Breast epithelium (tissue), 4 donors: ENCODE measurements at regions not wholly inside any gene's neighbourhood (a gene's known extent, or its start where the extent isn't known, plus 50 kb on each side); places are given as distances from the start of the nearest gene placed in this dataset.

ENCODE experiments used
- DNase-seq, 2 donors: peaks; one replicate each; pipeline ENCODE4 v3.0.0-alpha.2; 2019; ENCODE audit warnings: low spot score in 2 of 2
- H3K27ac ChIP-seq, 2 donors: fragments of 200-600 bp; sonication (generic) in 1 of 2; one replicate each; pipeline ENCODE4 v1.5.1; 2016 to 2019; ENCODE audit warnings: mild to moderate bottlenecking in 1 of 2
- H3K27me3 ChIP-seq, 2 donors: fragments of 200-600 bp; sonication (generic) in 1 of 2; one replicate each; pipeline versions ENCODE4 v1.5.1 to v1.6.0; 2017 to 2019; ENCODE audit warnings: control low read depth in 1 of 2, mild to moderate bottlenecking in 1 of 2
- H3K36me3 ChIP-seq: fragments of 200-600 bp; one replicate; pipeline ENCODE4 v1.5.1; 2019
- H3K4me1 ChIP-seq, 2 donors: fragments of 200-600 bp; sonication (generic); one replicate each; pipeline ENCODE4 v1.5.1; 2016 to 2019; ENCODE audit warnings: control low read depth in 1 of 2
- H3K4me3 ChIP-seq, 3 donors: fragments of 200-600 bp; sonication (generic); 1 replicate in 2 of 3; 2 replicates in 1 of 3; pipeline ENCODE4 v1.5.1; 2016 to 2019; ENCODE audit warnings: mild to moderate bottlenecking in 3 of 3, moderate library complexity in 2 of 3
- H3K9me3 ChIP-seq, 2 donors: fragments of 200-600 bp; sonication (generic) in 1 of 2; one replicate each; pipeline ENCODE4 v1.5.1; 2016 to 2019; ENCODE audit warnings: control low read depth in 1 of 2
- CTCF ChIP-seq, 3 donors: fragments of 450-650 bp; IDR thresholded peaks; one replicate each; pipeline ENCODE4 v1.5.1; 2016 to 2017; ENCODE audit warnings: antibody characterized with exemption in 3 of 3, mild to moderate bottlenecking in 3 of 3, moderate library complexity in 3 of 3
- POLR2A ChIP-seq: fragments of 450-650 bp; IDR thresholded peaks from one replicate; pipeline ENCODE4 v1.6.1; 2016; ENCODE audit warnings: antibody characterized with exemption, mild to moderate bottlenecking, moderate library complexity
- POLR2AphosphoS5 ChIP-seq, 3 donors: sonication (generic); formaldehyde crosslinking; IDR thresholded peaks; one replicate each; pipeline ENCODE4 v1.6.1; 2017; ENCODE audit warnings: antibody characterized with exemption in 3 of 3
- intact Hi-C: fragments of 100-400 bp; cut with DNase I; formaldehyde crosslinking; loops from one replicate; pipeline ENCODE4 v1.15.1; 2023; ENCODE audit warnings: low total_unique reads

GRCh38 chr1:187396929-187397796 is 568.4 kb downstream of the PLA2G4A start:
- Histone ChIP-seq H3K27ac (no peak overlapping the region), H3K4me1 (no peaks in the 10 kb centered on the region), H3K36me3 (no peaks in the 10 kb centered on the region), H3K27me3 (no peaks in the 10 kb centered on the region), H3K4me3 (no peak overlapping the region), H3K9me3 (no peaks in the 10 kb centered on the region)
- intact Hi-C loops, result loop anchor here (2.0 kb wide), 1 partner anchor 18 kb away; no protein-coding TSS in a partner anchor
- no peak for DNase-seq
- TF ChIP-seq POLR2AphosphoS5 (IDR thresholded peaks at IDR 0.05), result no peak
- TF ChIP-seq POLR2A, result no peak
- no peak for TF ChIP-seq CTCF (IDR thresholded peaks at IDR 0.05)

- intact Hi-C loops, result no loop called here
- TF ChIP-seq CTCF (IDR thresholded peaks at IDR 0.05) (no peak), POLR2A (no peak)
- DNase-seq, result no peak
Observed at GRCh38 chr1:187408212-187409004, 579.7 kb downstream of the PLA2G4A start.

GRCh38 chr1:187409341-187409740 is 580.6 kb downstream of the PLA2G4A start:
- DNase-seq, result no peak
- no peaks in the 10 kb centered on the region for H3K36me3 ChIP-seq
- H3K27me3 ChIP-seq, result no peaks in the 10 kb centered on the region
- no peaks in the 10 kb centered on the region for H3K9me3 ChIP-seq
- TF ChIP-seq CTCF (IDR thresholded peaks at IDR 0.05) (no peak), POLR2A (no peak), POLR2AphosphoS5 (IDR thresholded peaks at IDR 0.05) (no peak)
- intact Hi-C loops, result no loop called here
- no peak overlapping the region for H3K27ac ChIP-seq
- no peaks in the 10 kb centered on the region for H3K4me1 ChIP-seq
- no peak overlapping the region for H3K4me3 ChIP-seq

More at GRCh38 chr1:187408212-187409004, 579.7 kb downstream of the PLA2G4A start:
- no peaks in the 10 kb centered on the region for H3K36me3 ChIP-seq
- no peak overlapping the region for H3K4me3 ChIP-seq
- no peaks in the 10 kb centered on the region for H3K9me3 ChIP-seq
- no peaks in the 10 kb centered on the region for H3K4me1 ChIP-seq
- H3K27ac ChIP-seq, result no peak overlapping the region
- H3K27me3 ChIP-seq, result no peaks in the 10 kb centered on the region

- no peaks in the 10 kb centered on the region for H3K9me3 ChIP-seq
- no peaks in the 10 kb centered on the region for H3K36me3 ChIP-seq
- no peak overlapping the region for H3K27ac ChIP-seq
- TF ChIP-seq POLR2AphosphoS5 (IDR thresholded peaks at IDR 0.05) (no peak), POLR2A (no peak), CTCF (IDR thresholded peaks at IDR 0.05) (no peak)
- no peak overlapping the region for H3K4me3 ChIP-seq
- DNase-seq, result no peak
- no peaks in the 10 kb centered on the region for H3K27me3 ChIP-seq
- H3K4me1 ChIP-seq, result no peaks in the 10 kb centered on the region
- intact Hi-C loops, result no loop called here
Observed at GRCh38 chr1:187411118-187411517, 582.4 kb downstream of the PLA2G4A start.
